ENCODE measurements at regions not wholly inside any gene's neighbourhood (a gene's known extent, or its start where the extent isn't known, plus 50 kb on each side); places are given as distances from the start of the nearest gene placed in this dataset.

GRCh38 chr3:182445576-182445975 lies 347.7 kb upstream of the ATP11B start:
- no peak overlapping the region for H3K27ac Mint-ChIP-seq
- DNase-seq (no peak), ATAC-seq (ENCODE audit: low read depth) (no peak)
- TF ChIP-seq EZH2 (IDR thresholded peaks at IDR 0.05; ENCODE audit: borderline replicate concordance, insufficient read depth, low read depth, low read length, poor library complexity, severe bottlenecking), result no peak
- TF ChIP-seq, protein P1, sequence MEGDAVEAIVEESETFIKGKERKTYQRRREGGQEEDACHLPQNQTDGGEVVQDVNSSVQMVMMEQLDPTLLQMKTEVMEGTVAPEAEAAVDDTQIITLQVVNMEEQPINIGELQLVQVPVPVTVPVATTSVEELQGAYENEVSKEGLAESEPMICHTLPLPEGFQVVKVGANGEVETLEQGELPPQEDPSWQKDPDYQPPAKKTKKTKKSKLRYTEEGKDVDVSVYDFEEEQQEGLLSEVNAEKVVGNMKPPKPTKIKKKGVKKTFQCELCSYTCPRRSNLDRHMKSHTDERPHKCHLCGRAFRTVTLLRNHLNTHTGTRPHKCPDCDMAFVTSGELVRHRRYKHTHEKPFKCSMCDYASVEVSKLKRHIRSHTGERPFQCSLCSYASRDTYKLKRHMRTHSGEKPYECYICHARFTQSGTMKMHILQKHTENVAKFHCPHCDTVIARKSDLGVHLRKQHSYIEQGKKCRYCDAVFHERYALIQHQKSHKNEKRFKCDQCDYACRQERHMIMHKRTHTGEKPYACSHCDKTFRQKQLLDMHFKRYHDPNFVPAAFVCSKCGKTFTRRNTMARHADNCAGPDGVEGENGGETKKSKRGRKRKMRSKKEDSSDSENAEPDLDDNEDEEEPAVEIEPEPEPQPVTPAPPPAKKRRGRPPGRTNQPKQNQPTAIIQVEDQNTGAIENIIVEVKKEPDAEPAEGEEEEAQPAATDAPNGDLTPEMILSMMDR (IDR thresholded peaks at IDR 0.05), result no peak
- WGBS (ENCODE audit: insufficient coverage), result 100% methylated on average over 2 of the region's 5 CpGs
- Histone ChIP-seq H3K36me3 (replicated peaks in 1 of 2; ENCODE audit: control extremely low read depth in 1 of 2, control insufficient read depth in 1 of 2, extremely low read depth in 1 of 2, insufficient read depth in 2 of 2, low read length in 1 of 2) (no peaks in the 10 kb centered on the region), H3K4me1 (ENCODE audit: control insufficient read depth in 2 of 2, insufficient read depth in 2 of 2, low read length in 2 of 2) (no peaks in the 10 kb centered on the region), H3K4me2 (replicated peaks; ENCODE audit: low read depth, low read length, poor library complexity, severe bottlenecking) (no peak overlapping the region), H3K79me2 (ENCODE audit: control insufficient read depth, insufficient read depth, low read length) (no peaks in the 10 kb centered on the region), H3K9me3 (ENCODE audit: control extremely low read depth in 1 of 3, control insufficient read depth in 2 of 3, insufficient read depth in 1 of 3, low read length in 2 of 3) (no peaks in the 10 kb centered on the region), H3K9ac (ENCODE audit: low read length) (no peak overlapping the region), H2AFZ (ENCODE audit: insufficient read depth, low read depth, low read length, poor library complexity, severe bottlenecking) (no peak overlapping the region), H3K4me3 (ENCODE audit: control extremely low read depth in 1 of 5, extremely low read depth in 1 of 5, insufficient read depth in 1 of 5, low read depth in 2 of 5, low read length in 4 of 5) (no peak overlapping the region), H3K27me3 (replicated peaks in 1 of 4; ENCODE audit: control extremely low read depth in 1 of 4, control insufficient read depth in 3 of 4, insufficient read depth in 4 of 4, low read length in 3 of 4) (no peaks in the 10 kb centered on the region), H4K20me1 (ENCODE audit: control insufficient read depth, insufficient read depth, low read length, poor library complexity, severe bottlenecking) (no peaks in the 10 kb centered on the region), H3K27ac (ENCODE audit: low read length in 2 of 2) (no peak overlapping the region)
- no peak overlapping the region for H3K4me3 Mint-ChIP-seq
- intact Hi-C loops (cut with micrococcal nuclease), result no loop called here
- H3K4me1 Mint-ChIP-seq, result no peaks in the 10 kb centered on the region
- POLR2A ChIA-PET, result no interaction called here
- no peaks in the 10 kb centered on the region for H3K27me3 Mint-ChIP-seq
- no peaks in the 10 kb centered on the region for H3K9me3 Mint-ChIP-seq (ENCODE audit: insufficient read depth)
- CTCF ChIA-PET, result no interaction called here

GRCh38 chr3:182450942-182451787 lies 342.1 kb upstream of the ATP11B start:
- Mint-ChIP-seq H3K9me3 (ENCODE audit: insufficient read depth) (no peaks in the 10 kb centered on the region), H3K27me3 (no peaks in the 10 kb centered on the region), H3K4me3 (no peak overlapping the region), H3K27ac (no peak overlapping the region), H3K4me1 (no peaks in the 10 kb centered on the region)
- no peaks in the 10 kb centered on the region for H3K9me3 ChIP-seq (ENCODE audit: control extremely low read depth in 1 of 3, control insufficient read depth in 2 of 3, insufficient read depth in 1 of 3, low read length in 2 of 3)
- no peak overlapping the region for H3K27ac ChIP-seq (ENCODE audit: low read length in 2 of 2)
- H3K36me3 ChIP-seq (replicated peaks in 1 of 2; ENCODE audit: control extremely low read depth in 1 of 2, control insufficient read depth in 1 of 2, extremely low read depth in 1 of 2, insufficient read depth in 2 of 2, low read length in 1 of 2), result no peaks in the 10 kb centered on the region
- H3K27me3 ChIP-seq (replicated peaks in 1 of 4; ENCODE audit: control extremely low read depth in 1 of 4, control insufficient read depth in 3 of 4, insufficient read depth in 4 of 4, low read length in 3 of 4), result no peaks in the 10 kb centered on the region
- DNase-seq (no peak), ATAC-seq (ENCODE audit: low read depth) (no peak)
- H3K79me2 ChIP-seq (ENCODE audit: control insufficient read depth, insufficient read depth, low read length), result no peaks in the 10 kb centered on the region
- WGBS (ENCODE audit: insufficient coverage), result 80% methylated on average over 6 of the region's 6 CpGs
- intact Hi-C loops (cut with micrococcal nuclease), result no loop called here
- H4K20me1 ChIP-seq (ENCODE audit: control insufficient read depth, insufficient read depth, low read length, poor library complexity, severe bottlenecking), result no peaks in the 10 kb centered on the region
- no peak overlapping the region for H3K4me3 ChIP-seq (ENCODE audit: control extremely low read depth in 1 of 5, extremely low read depth in 1 of 5, insufficient read depth in 1 of 5, low read depth in 2 of 5, low read length in 4 of 5)
- no peak overlapping the region for H3K4me2 ChIP-seq (replicated peaks; ENCODE audit: low read depth, low read length, poor library complexity, severe bottlenecking)
- H3K9ac ChIP-seq (ENCODE audit: low read length), result no peak overlapping the region
- ChIA-PET CTCF (no interaction called here), POLR2A (no interaction called here)
- no peak overlapping the region for H2AFZ ChIP-seq (ENCODE audit: insufficient read depth, low read depth, low read length, poor library complexity, severe bottlenecking)
- no peak for TF ChIP-seq EZH2 (IDR thresholded peaks at IDR 0.05; ENCODE audit: borderline replicate concordance, insufficient read depth, low read depth, low read length, poor library complexity, severe bottlenecking)
- TF ChIP-seq, protein P1 (IDR thresholded peaks at IDR 0.05), result no peak
- H3K4me1 ChIP-seq (ENCODE audit: control insufficient read depth in 2 of 2, insufficient read depth in 2 of 2, low read length in 2 of 2), result no peaks in the 10 kb centered on the region
